ENCODE measurements at regions not wholly inside any gene's neighbourhood (a gene's known extent, or its start where the extent isn't known, plus 50 kb on each side); places are given as distances from the start of the nearest gene placed in this dataset.

DNA sequence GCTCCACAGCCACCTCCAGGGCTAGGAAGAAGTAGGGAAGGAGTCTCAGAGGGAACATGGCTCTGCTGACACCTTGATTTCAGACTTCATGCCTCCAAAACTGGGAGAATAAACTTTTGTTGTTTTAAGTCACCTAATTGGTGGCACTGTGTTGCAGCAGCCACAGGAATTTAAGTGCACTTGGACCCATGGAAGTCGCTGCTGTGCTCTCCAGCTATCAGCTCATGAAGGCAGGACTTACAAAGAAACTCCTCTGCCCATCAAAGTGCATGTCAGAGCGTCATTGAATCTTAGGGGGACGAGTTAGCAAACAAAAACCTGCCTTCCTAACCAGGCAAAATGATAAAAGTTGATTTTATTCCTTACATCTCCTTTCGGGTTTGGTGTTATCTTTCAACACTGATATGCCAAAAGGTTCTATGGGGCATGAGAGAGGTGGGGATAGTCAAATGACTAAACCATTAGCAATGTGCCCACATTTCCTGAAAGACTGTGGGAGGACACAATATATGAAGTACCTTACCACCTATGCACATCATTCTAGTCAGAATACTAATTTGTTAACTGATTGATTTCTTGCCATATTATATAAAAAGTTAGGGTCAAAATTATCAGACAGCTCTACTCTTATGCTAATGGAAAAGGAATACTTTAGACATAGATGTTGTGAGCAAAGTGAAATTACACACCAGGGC is 235.8 kb upstream of the TNP1 start:
- intact Hi-C loops (cut with micrococcal nuclease) = no loop called here
- DNase-seq (no peak), ATAC-seq (no peak)

DNA sequence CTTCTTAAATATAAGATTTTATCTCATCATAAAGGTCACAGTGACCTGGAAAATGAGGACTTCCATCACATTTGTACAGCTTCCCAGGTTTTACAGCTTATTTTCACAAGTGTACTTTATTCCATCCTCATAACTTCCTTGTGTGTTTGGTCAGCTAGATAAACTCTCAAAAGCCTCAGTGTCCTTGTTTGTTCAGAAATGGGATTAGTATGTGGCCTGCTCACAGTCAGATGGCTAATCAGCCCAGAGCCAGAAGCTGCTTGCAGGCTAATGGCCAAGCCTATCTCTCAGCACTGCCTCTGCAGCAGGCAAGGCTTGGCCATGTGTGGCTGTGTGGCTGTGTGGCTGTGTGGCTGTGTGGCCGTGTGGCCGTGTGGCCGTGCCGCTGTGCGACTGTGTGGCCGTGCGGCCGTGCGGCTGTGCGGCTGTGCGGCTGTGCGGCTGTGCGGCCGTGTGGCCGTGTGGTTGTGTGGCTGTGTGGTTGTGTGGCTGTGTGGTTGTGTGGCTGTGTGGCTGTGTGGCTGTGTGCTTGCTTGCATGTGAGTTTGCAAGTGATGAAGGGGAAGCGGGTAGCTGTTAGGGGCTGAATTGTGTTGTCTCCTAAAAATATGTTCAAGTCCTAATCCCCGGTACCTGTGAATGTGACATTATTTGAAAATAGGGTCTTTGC is 233.0 kb upstream of the TNP1 start:
- intact Hi-C loops (cut with micrococcal nuclease) = no loop called here
- ATAC-seq = peak; percentile 78
- peak; percentile 45 for DNase-seq

DNA sequence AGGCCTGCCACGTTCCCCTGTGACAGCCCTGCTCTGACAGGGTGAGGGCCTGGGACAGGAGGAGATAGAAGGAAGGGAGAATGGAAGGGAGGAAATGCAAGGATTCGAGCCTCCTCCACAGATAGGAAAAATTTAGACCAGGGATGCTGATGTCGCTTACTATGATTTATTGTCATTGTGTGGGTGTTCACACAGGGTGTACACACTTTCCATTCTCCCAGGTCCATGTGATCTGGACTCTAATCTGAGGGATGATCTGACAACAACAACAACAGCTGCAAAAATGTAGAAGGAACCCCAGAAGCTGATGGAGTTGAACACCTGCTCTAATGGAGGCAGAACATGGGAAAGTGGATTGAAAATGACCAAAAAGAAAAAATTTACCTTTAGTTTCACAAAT is 231.7 kb upstream of the TNP1 start:
- ATAC-seq (no peak), DNase-seq (no peak)
- intact Hi-C loops (cut with micrococcal nuclease) = no loop called here

- DNase-seq = no peak
- intact Hi-C loops (cut with micrococcal nuclease) = no loop called here
- no peak for ATAC-seq
These were observed 231.0 kb upstream of the TNP1 start for GRCh38 chr2:217090884-217091283.

DNA sequence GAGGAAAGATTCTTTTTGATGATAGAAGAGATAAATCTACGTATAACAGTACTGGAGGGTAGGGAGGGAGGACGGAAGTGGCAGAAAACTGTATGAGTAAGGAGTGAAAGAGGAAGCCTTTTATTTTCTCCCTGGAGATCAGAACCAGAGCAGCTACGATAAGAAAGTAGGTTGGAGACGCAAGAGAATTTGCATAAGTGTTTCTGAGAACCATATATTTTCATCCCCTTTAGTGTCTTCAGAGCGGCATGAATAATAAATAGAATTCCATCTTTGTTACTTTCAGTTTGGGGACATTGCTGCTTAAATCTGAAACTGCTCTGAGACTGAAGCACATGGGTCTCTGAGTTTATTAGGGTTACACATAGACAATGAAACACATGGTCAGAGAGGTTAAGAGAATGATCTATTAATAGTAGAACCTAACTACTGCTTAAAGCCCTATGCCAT is 230.2 kb upstream of the TNP1 start:
- DNase-seq = no peak
- intact Hi-C loops (cut with micrococcal nuclease) = no loop called here
- no peak for ATAC-seq

GRCh38 chr2:217086718-217087117 is 226.9 kb upstream of the TNP1 start:
- intact Hi-C loops (cut with micrococcal nuclease) = no loop called here
- DNase-seq (no peak), ATAC-seq (no peak)

- intact Hi-C loops (cut with micrococcal nuclease) = no loop called here
- ATAC-seq = peak; percentile 55
- no peak for DNase-seq
These were observed 226.2 kb upstream of the TNP1 start for GRCh38 chr2:217086038-217086522.

GRCh38 chr2:217085543-217085942 is 225.7 kb upstream of the TNP1 start:
- intact Hi-C loops (cut with micrococcal nuclease) = no loop called here
- ATAC-seq (no peak), DNase-seq (no peak)

DNA sequence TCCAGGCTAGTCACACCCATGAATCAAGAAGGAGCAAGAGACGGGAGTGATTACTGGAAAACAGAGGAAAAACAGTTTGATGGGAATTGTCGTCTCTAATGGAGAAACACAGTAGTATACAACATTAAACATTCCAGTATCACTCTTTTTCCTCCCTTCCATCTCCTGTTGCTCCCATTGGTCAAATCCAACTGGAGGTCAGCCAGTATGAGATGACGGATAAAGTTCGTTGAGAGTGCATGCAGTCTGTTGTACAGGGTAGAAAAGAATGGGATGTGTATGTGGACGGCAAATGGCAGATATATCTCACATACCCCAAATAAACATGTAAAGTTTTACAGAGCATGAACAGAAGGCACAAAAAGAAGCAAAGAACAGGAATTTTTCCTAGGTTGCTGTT is 221.9 kb upstream of the TNP1 start:
- no peak for ATAC-seq
- intact Hi-C loops (cut with micrococcal nuclease) = no loop called here
- DNase-seq = no peak

GRCh38 chr2:217079165-217079564 is 219.3 kb upstream of the TNP1 start:
- ATAC-seq (no peak), DNase-seq (no peak)
- intact Hi-C loops (cut with micrococcal nuclease) = no loop called here

DNA sequence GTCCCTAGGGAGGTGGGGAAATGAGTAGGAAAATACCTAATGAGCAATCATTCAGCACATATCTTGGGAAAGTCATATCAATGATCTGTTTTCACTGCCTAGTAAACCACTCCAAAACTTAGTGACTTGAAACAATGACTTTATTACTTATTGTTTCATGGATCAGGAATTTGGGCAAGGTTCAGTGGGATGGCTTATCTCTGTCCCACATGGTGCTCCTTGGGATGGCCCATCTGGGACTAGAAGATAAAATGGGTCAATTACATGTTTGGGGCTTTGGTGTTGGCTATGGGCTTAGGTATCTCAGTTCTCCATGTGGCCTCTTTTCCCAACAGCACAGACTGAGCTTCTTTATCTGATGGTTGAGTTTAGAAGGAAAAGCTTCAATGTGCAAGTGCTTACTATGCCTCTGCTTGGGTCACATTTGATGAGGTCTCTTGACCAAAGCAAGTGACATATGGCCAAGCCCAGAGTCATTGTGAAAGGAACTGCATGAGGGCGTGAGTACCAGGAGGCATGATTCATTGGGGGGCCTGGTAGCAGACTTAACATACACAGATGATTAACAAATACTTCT is 218.1 kb upstream of the TNP1 start:
- DNase-seq (no peak), ATAC-seq (no peak)
- intact Hi-C loops (cut with micrococcal nuclease) = no loop called here

- intact Hi-C loops (cut with micrococcal nuclease) = no loop called here
- no peak for ATAC-seq
- no peak for DNase-seq
These were observed 216.9 kb upstream of the TNP1 start for GRCh38 chr2:217076657-217077232.

DNA sequence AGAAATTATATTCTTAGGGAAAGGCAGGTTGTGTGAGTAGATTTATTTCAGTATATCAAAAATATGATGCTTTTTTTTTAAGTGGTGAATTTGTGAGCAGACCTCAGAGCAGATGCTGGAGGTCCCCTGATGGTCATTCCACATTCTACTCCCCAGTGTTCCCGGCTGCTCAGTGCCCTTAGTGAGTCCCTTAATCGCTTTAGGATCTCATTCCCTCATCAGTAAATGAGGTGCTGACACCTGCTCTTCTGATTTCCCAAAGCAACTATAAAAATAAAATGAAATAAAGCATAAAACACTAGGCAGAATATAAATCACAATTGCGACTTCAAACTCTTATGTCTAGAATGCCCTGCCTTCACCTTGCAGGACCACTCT is 216.2 kb upstream of the TNP1 start:
- ATAC-seq (no peak), DNase-seq (no peak)
- intact Hi-C loops (cut with micrococcal nuclease) = no loop called here

GRCh38 chr2:217075268-217076057 is 215.6 kb upstream of the TNP1 start:
- DNase-seq (peak; percentile 71), ATAC-seq (peak; percentile 92)
- intact Hi-C loops (cut with micrococcal nuclease) = no loop called here

GRCh38 chr2:217074576-217075255 is 214.9 kb upstream of the TNP1 start:
- ATAC-seq (peak; percentile 83), DNase-seq (no peak)
- intact Hi-C loops (cut with micrococcal nuclease) = no loop called here

- ATAC-seq = no peak
- intact Hi-C loops (cut with micrococcal nuclease) = no loop called here
- DNase-seq = no peak
These were observed 211.6 kb upstream of the TNP1 start for GRCh38 chr2:217071416-217071815.

GRCh38 chr2:217070611-217071010 is 210.7 kb upstream of the TNP1 start:
- intact Hi-C loops (cut with micrococcal nuclease) = no loop called here
- ATAC-seq (no peak), DNase-seq (no peak)

GRCh38 chr2:217070043-217070430 is 210.2 kb upstream of the TNP1 start:
- DNase-seq (no peak), ATAC-seq (no peak)
- intact Hi-C loops (cut with micrococcal nuclease) = no loop called here

Measured in left ventricle myocardium superior (tissue), 1 donor.